Skin epidermis (tissue), 12 donors: ENCODE measurements at regions not wholly inside any gene's neighbourhood (a gene's known extent, or its start where the extent isn't known, plus 50 kb on each side); places are given as distances from the start of the nearest gene placed in this dataset.
A peak's percentile ranks its signal among the peaks of the same experiment; 100 is the strongest.

Experiments used
- H3K27ac ChIP-seq, 21 experiments: fragments of 200-600 bp; sonication (generic) in 11 of 21; one replicate each; pipeline ENCODE4 v1.5.0; 2020; ENCODE audit warnings: mild to moderate bottlenecking in 3 of 21, inconsistent platforms in 2 of 21, moderate library complexity in 2 of 21
- H3K4me3 ChIP-seq, 7 experiments: fragments of 200-600 bp; sonication (generic) in 2 of 7; one replicate each; pipeline ENCODE4 v1.5.0; 2020; ENCODE audit warnings: inconsistent platforms in 2 of 7, mild to moderate bottlenecking in 2 of 7, moderate library complexity in 1 of 7

DNA sequence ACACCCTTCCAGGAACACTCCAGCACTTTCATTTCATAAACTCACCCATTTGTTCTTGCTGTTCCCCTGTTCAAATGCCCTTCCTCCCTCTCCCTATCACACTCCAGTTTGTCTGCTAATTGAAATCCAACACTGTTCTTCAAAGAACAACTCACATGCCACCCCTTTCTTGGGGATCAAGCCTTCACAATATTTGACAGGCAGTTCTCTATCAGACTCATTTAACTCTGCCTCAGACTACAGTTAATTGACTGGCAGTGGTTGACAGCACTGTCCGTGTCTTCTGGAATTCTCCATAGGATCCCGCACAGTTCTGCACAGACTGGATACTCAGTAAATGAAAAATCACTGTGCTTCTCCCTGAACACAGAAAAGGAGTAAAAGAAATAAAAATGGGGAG is 87.8 kb downstream of the PMP22 start:
- no peak overlapping the region for H3K4me3 ChIP-seq
- H3K27ac ChIP-seq = no peak overlapping the region

DNA sequence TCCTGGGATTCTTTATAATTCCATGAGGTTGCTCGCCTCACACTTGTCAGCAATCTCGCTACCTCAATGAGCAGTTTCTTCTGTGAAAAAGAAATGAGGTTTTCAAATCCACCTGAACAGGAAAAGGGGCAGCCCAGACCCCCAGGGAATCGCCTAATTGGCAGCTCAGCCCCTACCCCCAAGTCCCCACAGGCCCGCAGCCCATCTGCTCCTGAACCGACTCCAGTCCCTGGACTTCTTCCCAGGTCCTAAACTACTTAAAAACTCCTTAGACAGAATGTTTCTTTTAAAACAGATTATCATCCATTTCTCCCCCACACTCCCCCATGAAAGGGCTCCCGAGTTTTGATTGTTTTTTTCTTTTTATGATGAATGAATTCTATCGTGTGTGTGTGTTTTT is 89.8 kb downstream of the PMP22 start:
- Histone ChIP-seq H3K27ac (no peak overlapping the region), H3K4me3 (no peak overlapping the region)

DNA sequence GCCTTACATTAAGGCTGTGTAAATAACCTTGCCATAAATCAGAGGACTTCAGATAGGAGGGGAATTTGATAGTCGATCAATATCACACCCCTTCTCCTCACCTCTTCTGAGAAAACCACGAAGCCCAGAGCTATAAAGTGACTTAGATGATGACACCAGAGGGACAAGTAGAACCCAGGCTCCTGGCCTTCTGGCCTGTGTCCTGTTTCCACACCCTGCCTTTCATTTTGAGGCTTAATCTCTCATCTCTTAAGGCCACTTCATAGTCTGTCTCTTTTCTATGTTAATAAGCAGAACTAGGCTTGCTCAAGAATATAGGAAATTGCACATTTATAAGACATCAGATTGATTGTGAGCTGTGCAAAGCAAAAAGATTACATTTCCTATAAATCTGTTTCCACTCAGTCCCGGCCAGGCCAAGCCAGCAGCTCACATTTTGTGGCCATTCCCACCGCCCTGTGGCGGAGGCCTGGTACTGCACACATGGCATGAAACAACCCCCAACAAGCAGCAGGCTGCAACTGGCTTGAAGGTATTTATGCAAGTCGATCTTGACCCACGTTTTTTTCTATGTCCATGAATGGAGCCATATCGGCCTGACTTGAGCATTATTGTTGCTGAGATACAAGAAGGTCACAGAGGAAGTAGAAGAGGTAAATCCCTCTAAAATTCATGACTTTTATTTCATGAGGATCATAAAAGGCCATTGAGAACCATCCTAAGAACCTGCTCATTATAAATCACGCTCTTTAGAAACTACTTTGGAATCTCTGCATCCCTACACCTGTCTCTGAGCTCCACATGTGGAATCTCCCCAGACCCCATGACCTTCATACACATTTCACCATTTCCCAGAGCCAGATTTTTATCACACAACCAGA is 93.7 kb downstream of the PMP22 start:
- no peak overlapping the region for H3K4me3 ChIP-seq
- H3K27ac ChIP-seq = no peak overlapping the region

DNA sequence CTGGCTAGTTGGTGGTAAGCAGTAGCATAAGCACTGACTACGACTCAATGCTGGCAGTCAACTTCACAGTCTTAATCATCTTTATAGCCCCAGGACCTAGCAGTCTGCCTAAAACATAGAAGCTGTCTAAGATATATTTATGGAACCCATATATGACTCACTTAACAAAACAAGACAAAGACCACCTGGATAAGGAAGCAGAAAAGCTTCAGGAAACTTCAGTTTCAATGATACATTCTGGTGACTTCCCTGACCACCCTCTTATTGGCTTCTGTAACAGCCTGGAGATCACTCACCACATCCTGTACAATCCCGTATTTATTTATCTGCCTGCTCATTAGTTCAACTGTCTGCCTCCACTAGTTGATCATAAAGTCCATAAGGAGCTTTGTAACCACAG is 95.5 kb downstream of the PMP22 start:
- no peak overlapping the region for H3K4me3 ChIP-seq

DNA sequence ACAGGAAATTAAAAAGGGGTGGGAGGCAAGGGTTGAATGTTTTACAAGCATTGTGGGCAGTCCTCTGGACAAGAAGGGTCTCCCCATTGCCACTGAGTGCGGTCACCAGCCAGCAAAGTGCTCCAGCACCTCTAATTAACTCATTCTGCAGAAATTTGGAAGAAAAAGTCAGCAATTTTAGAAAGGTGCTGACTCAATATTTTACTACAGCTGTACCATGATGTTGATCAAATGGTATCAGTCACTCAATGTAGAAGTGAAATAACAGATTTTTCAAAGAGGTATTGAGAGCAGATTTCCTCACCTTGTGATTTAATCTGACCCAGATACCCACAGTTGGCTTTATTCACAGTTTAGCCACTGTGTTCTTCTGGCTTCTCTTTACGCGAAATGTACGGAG is 96.7 kb downstream of the PMP22 start:
- Histone ChIP-seq H3K4me3 (no peak overlapping the region), H3K27ac (no peak overlapping the region)

More for the DNA sequence above, 95.5 kb downstream of the PMP22 start:
- H3K27ac ChIP-seq = no peak overlapping the region

DNA sequence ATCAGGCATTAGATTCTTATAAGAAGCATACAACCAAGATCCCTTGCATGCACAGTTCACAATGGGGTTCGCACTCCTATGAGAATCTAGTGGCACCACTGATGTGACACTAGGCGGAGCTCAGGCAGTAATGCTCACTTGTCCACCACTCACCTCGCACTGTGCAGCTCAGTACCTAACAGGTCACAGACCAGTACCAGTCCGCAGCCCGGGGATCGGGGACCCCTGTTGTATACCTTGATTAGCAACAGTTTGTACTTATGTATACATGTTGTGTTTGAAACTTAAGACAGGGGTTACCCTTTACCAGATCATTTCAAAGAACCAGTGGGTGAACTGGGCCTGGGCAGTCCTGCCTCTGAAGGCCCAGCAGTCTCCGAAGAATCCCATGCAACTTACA is 103.7 kb downstream of the PMP22 start:
- H3K4me3 ChIP-seq = no peak overlapping the region

DNA sequence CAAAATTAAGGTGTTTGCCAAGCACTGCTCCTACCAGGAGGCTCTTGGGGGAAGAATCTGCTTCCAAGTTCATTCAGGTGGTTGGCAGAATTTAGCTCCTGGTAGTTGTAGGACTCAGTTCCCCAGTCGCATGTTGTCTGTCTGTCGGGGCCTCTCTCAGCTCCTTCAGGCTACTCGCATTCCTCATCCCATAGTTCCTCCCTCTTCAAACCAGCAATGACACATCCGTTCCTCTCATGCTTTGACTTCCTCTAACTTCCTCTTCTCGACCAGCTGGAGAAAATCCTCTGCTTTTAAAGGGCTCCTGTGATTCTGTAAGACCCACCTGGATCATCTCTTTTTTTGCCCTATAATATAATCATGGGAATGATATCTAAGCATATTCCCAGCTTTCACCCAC is 108.1 kb downstream of the PMP22 start:
- H3K4me3 ChIP-seq = no peak overlapping the region
- peak overlapping the region in 2 of 21 experiments; percentile 24 to 63 for H3K27ac ChIP-seq

More for the DNA sequence above, 103.7 kb downstream of the PMP22 start:
- no peak overlapping the region for H3K27ac ChIP-seq

DNA sequence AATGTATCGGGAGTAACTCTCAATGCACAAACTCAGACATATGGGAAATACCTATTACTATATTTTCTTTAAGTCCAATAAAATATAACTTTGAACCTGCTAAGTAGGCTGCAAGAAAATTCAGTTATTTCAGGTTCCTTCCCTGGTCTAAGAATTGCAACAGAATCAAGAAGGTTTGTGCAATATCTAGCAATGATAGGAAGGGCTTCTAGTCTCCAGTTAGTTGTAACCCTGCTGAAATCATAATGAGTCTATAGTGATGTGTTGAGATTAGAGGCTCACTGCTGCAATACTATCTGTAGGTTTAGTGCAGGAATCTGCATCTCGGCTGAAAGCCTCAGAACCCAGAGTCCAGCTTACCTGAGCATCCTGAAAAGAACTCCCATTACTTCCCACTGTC is 110.5 kb downstream of the PMP22 start:
- no peak overlapping the region for H3K4me3 ChIP-seq
- H3K27ac ChIP-seq = peak overlapping the region in 1 of 21 experiments; percentile 42

DNA sequence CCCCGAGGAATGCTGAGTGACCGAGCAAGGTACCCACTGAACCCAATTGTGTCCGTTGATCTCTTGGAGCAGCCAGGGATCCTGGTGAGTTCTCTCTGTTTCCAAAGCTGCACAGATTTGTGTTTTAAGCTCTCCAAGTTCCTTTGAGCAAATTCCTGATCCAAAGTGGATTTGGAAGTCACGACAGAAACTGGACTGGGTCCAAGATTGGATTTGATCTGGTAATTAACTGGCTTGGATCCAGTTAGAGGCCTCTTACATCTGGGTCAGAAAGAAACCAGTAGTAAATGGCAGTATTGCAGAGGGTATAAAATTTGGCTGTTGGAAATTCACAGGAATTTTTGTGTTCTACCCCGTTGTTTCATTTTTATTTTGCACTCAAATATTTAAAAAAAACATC is 119.5 kb downstream of the PMP22 start:
- H3K4me3 ChIP-seq = no peak overlapping the region
- H3K27ac ChIP-seq = no peak overlapping the region

DNA sequence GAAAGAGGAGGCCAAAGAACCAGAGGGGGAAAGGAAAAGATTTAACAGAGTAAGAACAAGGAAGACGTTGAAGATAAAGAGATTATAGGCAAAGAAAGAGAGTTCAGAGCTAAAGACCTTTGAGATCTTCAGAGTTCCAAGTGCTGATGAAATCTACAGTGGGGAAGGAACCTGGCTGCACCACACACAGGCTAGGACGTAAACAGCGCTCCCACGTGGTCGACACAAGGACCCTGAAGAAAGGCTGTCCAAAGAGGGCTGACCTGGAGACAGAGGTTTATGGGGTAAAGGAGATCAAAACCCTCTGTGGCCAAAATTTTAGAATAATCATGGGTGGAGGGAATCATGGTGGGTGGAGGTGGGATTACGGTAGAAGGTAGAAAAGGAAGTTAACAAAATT is 121.6 kb downstream of the PMP22 start:
- H3K4me3 ChIP-seq = no peak overlapping the region
- no peak overlapping the region for H3K27ac ChIP-seq

DNA sequence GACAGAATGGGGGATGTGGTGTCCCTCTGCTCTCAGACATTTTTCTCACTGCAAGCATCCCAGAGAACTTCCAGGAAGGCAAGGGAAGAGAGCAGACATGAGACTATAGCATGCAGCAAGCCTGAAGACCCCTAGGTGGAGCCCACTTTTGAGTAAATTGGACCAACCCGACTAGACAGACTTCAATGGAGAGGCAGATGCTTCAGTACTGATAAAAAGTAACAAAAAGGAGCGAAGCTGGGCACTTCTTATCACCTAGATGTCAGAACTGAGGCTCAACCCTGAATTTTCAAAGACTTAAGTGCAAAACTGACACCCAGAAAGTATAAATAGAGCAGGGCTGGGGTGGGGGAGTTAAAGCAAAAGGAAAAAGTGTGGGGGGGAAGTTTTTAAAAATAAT is 130.8 kb downstream of the PMP22 start:
- H3K27ac ChIP-seq = no peak overlapping the region
- no peak overlapping the region for H3K4me3 ChIP-seq

DNA sequence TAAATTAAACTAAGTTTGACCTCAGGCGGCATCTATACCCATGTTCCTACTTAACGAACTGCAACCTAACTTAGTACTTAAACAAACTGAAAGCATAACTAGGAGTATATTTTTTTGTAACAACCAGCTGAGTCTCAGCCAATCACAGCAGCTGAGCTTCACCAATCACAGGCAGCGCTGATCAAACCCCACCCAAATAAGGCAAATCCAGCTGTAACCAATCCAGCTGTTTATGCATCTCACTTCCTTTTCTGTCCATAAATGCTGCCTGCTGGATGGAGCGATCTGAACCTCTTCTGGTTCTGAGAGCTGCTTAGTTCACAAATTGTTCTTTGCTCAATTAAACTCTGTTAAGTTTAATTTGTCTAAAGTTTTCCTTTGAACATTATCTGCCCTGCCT is 131.3 kb downstream of the PMP22 start:
- no peak overlapping the region for H3K4me3 ChIP-seq
- no peak overlapping the region for H3K27ac ChIP-seq

DNA sequence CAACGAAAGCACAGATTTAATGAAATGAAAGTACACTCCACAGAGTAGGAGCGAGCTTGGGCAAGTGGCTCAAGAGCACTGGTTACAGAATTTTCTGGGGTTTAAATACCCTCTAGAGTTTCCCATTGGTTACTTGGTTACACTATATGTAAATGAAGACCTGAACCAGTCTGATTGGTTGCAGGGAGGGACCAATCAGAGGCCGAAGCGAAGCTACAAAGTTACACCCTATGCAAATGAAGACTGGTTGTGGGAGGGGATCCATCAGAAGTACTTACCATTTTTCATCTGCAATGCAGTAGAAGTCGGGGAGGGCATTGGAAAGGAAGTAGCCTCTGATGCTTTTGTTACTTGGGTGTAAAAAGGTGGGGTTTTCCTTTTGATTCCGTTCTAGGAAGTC is 132.0 kb downstream of the PMP22 start:
- Histone ChIP-seq H3K4me3 (no peak overlapping the region), H3K27ac (no peak overlapping the region)

DNA sequence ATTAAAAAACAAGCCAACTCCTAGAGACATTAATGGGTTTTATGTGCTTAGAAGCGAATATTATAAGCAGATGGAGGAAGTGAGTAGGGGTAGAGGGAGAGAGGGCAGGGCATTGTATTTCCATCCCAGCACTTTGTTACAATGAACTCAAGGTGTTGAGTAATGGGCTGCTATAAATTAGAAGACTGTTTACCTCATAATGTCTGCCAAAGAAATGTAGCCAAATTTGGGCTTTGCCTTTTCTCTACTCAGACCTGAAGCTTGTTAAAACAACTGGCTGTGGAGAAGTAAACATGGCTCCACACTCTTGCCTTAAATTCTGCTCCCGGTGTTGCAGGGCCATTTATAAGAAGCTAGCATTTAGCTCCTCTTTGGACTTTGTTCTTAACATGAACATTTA is 134.7 kb downstream of the PMP22 start:
- Histone ChIP-seq H3K27ac (no peak overlapping the region), H3K4me3 (no peak overlapping the region)

DNA sequence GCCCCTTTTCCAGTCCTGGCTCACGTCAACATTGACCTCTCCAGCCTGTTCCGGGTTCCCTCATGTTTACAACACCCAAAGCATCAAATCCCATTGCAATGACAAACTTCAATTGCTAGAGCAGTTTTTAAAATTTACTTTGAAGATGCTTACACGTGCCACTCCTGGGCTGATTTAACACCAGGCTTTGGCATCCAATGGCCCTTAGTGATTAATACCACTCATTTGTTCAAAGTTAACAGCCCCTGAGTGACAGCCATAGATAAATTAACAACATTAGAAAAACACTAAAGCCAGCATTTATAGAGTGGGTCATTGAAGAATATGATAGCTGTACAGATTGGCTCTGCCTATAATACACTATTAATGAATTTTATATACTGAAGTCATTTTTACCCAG is 135.1 kb downstream of the PMP22 start:
- H3K27ac ChIP-seq = no peak overlapping the region
- H3K4me3 ChIP-seq = no peak overlapping the region

DNA sequence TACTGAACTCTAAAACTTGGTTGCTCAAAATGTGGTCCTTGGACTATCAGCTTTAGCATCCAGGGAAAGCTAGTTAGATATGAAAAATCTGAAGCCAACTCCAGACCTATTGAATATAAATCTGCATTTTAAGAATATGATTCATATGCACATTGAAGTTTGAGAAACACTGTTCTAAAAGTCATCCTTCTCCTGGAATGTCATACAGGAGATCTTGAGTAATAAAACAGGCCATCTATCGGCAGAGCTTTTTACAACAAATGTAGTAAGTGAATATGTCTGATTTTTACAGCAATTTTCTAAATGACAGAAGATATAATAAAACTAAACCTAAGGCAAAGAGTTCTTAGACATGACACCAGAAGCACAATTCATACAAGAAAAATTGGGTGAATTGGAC is 140.4 kb downstream of the PMP22 start:
- no peak overlapping the region for H3K27ac ChIP-seq
- no peak overlapping the region for H3K4me3 ChIP-seq

DNA sequence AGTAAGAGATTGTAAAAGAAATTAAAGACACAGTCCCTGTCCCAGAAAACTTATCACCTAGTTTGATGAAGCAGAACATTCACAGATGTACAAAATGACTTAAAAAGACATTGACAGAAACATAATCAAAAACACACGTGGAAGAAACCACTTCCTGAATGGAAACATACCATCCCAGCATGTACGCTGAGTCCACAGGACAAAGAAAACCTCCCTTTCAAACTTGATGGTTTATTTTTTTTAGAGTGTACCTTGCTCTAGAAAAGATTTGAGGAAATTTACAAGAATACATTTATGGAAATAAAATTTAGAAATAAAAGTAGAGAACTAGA is 140.9 kb downstream of the PMP22 start:
- H3K4me3 ChIP-seq = no peak overlapping the region

DNA sequence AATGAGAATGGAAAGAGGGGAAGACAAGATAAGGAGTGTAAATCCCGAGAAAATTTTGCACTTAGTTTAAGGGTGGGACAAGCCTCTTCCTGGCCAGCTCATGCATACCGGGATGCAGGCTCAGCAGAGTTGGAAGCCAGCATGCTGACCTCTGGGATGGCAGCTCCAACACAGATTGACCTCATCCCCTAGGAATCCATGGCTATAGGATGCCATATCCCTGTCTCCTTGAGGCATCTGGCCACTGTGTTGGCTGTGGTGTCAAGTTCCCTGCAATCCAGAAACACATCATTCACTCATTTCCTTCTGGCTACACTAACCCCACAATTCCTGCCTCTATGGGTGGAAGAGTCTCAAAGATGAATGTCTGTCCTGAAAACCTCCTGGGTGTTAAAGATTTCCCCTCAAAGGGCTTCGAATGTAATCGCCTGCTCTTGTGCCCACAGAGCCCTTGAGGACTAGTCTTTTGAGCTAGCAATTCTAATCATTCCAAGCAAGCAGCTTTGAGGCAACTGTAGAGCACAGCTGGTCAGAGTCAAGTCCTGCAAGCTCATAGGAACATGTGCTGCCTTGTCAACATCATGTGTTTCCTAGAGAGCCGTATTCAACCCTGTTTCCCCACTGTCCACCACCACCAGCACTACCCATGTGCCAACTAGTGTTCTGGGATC is 141.4 kb downstream of the PMP22 start:
- peak overlapping the region in 3 of 21 experiments; percentile 6 to 50 (median 45) for H3K27ac ChIP-seq
- no peak overlapping the region for H3K4me3 ChIP-seq

More for the DNA sequence above, 140.9 kb downstream of the PMP22 start:
- peak overlapping the region in 2 of 21 experiments; percentile 40 to 50 for H3K27ac ChIP-seq

DNA sequence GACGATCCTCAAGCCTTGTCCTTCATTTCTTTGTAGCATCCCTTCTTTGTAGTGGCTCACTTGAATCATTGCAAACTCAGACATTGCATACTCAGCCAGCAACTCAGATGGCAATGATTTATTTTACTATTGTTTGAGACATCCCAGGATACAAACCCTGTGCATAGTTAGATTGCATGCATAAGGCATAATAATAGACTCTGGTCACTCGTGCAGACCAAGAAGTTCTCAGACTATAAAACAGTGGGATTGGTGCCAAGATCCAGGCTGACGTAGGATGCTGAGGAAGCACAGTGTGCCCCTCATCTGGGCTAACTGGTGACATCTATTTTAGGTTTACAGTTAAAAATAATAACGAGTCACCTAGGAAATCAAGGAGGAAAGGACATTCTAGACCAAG is 142.3 kb downstream of the PMP22 start:
- Histone ChIP-seq H3K4me3 (no peak overlapping the region), H3K27ac (peak overlapping the region in 3 of 21 experiments; percentile 6 to 50 (median 45))

DNA sequence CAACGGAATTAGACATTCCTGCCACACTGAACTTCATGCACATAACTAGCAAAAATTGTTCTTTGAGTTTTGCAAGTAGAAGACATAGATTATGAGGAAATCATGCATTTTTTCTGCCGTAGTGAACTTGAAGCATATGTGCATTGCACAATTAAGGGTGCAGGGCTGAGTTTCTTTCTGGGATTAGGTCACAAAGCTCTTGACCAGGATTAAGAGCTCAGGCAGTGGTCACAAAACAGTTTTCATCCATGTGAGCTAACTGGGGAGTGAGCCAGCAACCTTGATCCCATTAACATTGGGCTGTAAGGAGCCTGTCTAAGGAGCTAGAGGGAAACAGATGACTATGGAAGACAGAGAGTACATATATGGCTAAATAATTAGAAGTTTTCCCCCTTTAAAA is 143.7 kb downstream of the PMP22 start:
- peak overlapping the region in 2 of 21 experiments; percentile 3 to 40 for H3K27ac ChIP-seq

DNA sequence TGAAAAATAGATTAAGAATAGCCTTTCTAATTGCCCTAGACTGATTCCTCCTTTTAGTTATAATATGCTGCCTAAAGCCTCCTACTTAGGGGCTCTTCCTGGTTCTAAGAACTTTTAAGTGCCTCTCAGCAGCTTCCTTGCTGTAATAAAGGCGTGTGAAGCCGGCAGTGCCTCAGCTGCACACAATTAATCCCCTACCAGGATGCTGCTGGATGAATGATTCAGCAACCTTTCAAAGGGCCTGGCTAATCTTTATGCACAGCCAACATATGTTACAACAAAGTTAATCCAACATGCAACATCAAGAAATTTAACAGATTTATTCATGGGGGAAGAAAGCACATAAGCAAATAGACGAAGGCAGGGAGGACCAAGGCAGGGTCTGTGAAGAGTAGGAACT is 145.2 kb downstream of the PMP22 start:
- Histone ChIP-seq H3K27ac (peak overlapping the region in 5 of 21 experiments; percentile 18 to 65 (median 43)), H3K4me3 (no peak overlapping the region)

More for the DNA sequence above, 143.7 kb downstream of the PMP22 start:
- no peak overlapping the region for H3K4me3 ChIP-seq
